Breast epithelium (tissue), 3 donors: ENCODE measurements at regions not wholly inside any gene's neighbourhood (a gene's known extent, or its start where the extent isn't known, plus 50 kb on each side); places are given as distances from the start of the nearest gene placed in this dataset.

Source experiments
- POLR2A ChIP-seq: fragments of 450-650 bp; IDR thresholded peaks from one replicate; pipeline ENCODE4 v1.6.1; 2016; ENCODE audit warnings: antibody characterized with exemption, mild to moderate bottlenecking, moderate library complexity
- POLR2AphosphoS5 ChIP-seq, 3 donors: sonication (generic); formaldehyde crosslinking; IDR thresholded peaks; one replicate each; pipeline ENCODE4 v1.6.1; 2017; ENCODE audit warnings: antibody characterized with exemption in 3 of 3
- TF ChIP-seq, protein P1 (sequence below), 3 donors: fragments of 450-650 bp; IDR thresholded peaks; one replicate each; pipeline ENCODE4 v1.5.1; 2016 to 2017; ENCODE audit warnings: antibody characterized with exemption in 3 of 3, mild to moderate bottlenecking in 3 of 3, moderate library complexity in 3 of 3

DNA sequence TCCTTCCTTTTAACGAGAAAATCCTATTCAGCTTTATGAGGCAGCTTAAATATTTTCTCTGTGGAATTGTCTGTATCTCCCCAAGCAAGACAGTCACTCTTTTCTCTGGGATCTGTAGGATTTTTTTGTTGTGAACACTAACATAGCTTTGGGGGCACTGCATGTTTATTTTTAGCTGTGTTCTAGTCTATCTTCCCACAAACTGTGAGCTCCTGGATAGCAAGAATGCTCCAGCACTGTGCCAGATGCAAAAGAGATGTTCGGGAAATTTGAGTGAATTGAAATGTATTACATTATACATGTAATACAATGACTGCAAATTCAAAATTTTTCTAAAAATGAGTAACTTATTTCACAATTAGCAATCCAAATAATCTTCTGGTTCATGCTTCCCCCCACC lies 282.2 kb downstream of the PLPP3 start:
- TF ChIP-seq, protein P1, sequence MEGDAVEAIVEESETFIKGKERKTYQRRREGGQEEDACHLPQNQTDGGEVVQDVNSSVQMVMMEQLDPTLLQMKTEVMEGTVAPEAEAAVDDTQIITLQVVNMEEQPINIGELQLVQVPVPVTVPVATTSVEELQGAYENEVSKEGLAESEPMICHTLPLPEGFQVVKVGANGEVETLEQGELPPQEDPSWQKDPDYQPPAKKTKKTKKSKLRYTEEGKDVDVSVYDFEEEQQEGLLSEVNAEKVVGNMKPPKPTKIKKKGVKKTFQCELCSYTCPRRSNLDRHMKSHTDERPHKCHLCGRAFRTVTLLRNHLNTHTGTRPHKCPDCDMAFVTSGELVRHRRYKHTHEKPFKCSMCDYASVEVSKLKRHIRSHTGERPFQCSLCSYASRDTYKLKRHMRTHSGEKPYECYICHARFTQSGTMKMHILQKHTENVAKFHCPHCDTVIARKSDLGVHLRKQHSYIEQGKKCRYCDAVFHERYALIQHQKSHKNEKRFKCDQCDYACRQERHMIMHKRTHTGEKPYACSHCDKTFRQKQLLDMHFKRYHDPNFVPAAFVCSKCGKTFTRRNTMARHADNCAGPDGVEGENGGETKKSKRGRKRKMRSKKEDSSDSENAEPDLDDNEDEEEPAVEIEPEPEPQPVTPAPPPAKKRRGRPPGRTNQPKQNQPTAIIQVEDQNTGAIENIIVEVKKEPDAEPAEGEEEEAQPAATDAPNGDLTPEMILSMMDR (IDR thresholded peaks at IDR 0.05), result no peak
- TF ChIP-seq POLR2AphosphoS5 (IDR thresholded peaks at IDR 0.05), result no peak
- TF ChIP-seq POLR2A, result no peak
